Activated T-helper 2 cell treated with anti-CD3 and anti-CD28 coated beads, Interferon-gamma antibody, Interleukin-2, Interleukin-4, amounts not matched to agents 10 μg/mL and 5 μg/mL and 100 μg/mL, durations not matched to agents 14 hours and 24 hours and 36 hours (primary cell): ENCODE measurements at regions not wholly inside any gene's neighbourhood (a gene's known extent, or its start where the extent isn't known, plus 50 kb on each side); places are given as distances from the start of the nearest gene placed in this dataset.

Source experiments
- DNase-seq: peaks from one replicate; pipeline ENCODE4 v3.0.0; 2021; ENCODE audit warnings: low spot score
- H3K27ac Mint-ChIP-seq: one replicate; pipeline ENCODE4 v1.8.0; 2021; ENCODE audit warnings: mixed read lengths
- H3K27me3 Mint-ChIP-seq: one replicate; pipeline ENCODE4 v1.8.0; 2021; ENCODE audit warnings: low read depth, mixed read lengths
- H3K36me3 Mint-ChIP-seq: one replicate; pipeline ENCODE4 v1.8.0; 2021; ENCODE audit warnings: low read depth, mixed read lengths
- H3K4me1 Mint-ChIP-seq: one replicate; pipeline ENCODE4 v1.8.0; 2021; ENCODE audit warnings: low read depth, mixed read lengths
- H3K4me3 Mint-ChIP-seq: one replicate; pipeline ENCODE4 v1.8.0; 2021; ENCODE audit warnings: low read depth, mild to moderate bottlenecking, moderate library complexity, mixed read lengths
- H3K9me3 Mint-ChIP-seq: one replicate; pipeline ENCODE4 v1.8.0; 2021; ENCODE audit warnings: mixed read lengths
- intact Hi-C: fragments of 100-400 bp; cut with micrococcal nuclease; formaldehyde crosslinking; loops from one replicate; pipeline ENCODE4 v1.15.1; 2023

DNA sequence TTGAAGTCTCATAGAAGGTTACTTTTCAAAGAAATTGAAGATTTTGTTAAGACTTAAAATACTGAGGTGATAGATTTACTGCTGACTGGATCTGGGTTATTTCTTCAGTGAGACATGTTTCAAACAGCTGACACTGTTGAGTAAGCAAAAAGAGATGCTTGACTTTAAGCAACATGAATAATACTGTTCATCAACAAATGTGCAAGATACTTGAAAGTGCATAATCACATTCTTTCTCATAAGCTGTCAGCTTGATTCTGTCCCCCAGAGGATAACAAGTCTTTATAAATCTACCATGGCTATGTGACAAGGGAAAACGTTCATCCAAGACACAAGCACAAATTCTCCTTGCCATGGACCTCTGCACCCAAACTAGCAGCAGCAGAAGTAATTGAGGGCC is 260.1 kb upstream of the CDH18 start:
- H3K4me3 Mint-ChIP-seq: no peak overlapping the region
- H3K27ac Mint-ChIP-seq: no peak overlapping the region
- intact Hi-C loops: no loop called here
- no peaks in the 10 kb centered on the region for H3K4me1 Mint-ChIP-seq
- H3K36me3 Mint-ChIP-seq: no peaks in the 10 kb centered on the region
- peaks cover 24% of the 10 kb centered on the region for H3K9me3 Mint-ChIP-seq
- no peaks in the 10 kb centered on the region for H3K27me3 Mint-ChIP-seq
- no peak for DNase-seq

DNA sequence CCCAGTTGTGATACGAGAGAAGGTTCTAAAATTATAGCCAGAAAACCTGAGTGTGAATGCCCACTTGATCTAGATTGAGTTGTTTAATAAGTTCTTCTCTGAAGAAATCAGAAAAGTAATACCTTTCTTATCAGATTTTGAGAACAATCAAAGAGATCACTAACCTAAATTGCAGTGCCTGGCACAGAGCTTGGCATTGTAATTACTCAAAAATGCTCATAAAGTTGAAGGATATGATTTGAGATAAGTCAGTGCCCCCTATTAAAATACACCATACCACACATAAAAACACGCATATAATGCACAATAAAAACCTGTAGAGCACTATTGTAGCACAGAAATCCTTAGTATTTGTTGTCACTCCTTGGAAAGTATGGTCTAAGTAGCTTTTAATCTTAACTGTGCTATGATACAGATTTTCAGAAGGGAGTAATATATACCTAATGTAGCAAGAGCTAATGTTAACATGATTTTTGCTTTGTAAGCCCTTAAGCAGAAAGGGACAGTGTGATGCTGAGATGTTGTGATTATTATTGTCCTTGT is 257.5 kb upstream of the CDH18 start:
- Mint-ChIP-seq H3K4me3 (no peak overlapping the region), H3K27me3 (no peaks in the 10 kb centered on the region), H3K9me3 (peaks cover 18% of the 10 kb centered on the region), H3K27ac (no peak overlapping the region), H3K36me3 (no peaks in the 10 kb centered on the region), H3K4me1 (no peaks in the 10 kb centered on the region)
- no peak for DNase-seq
- intact Hi-C loops: no loop called here

- Mint-ChIP-seq H3K4me1 (no peaks in the 10 kb centered on the region), H3K27ac (no peak overlapping the region), H3K9me3 (peaks cover 11% of the 10 kb centered on the region), H3K4me3 (no peak overlapping the region), H3K27me3 (no peaks in the 10 kb centered on the region), H3K36me3 (no peaks in the 10 kb centered on the region)
- DNase-seq: no peak
- intact Hi-C loops: no loop called here
Observed at GRCh38 chr5:20241351-20241750, 253.4 kb upstream of the CDH18 start.

- Mint-ChIP-seq H3K4me1 (no peaks in the 10 kb centered on the region), H3K36me3 (no peaks in the 10 kb centered on the region), H3K27me3 (no peaks in the 10 kb centered on the region), H3K4me3 (no peak overlapping the region), H3K9me3 (peaks cover 46% of the 10 kb centered on the region), H3K27ac (no peak overlapping the region)
- intact Hi-C loops: no loop called here
- DNase-seq: no peak
Observed at GRCh38 chr5:20231040-20231439, 243.0 kb upstream of the CDH18 start.

DNA sequence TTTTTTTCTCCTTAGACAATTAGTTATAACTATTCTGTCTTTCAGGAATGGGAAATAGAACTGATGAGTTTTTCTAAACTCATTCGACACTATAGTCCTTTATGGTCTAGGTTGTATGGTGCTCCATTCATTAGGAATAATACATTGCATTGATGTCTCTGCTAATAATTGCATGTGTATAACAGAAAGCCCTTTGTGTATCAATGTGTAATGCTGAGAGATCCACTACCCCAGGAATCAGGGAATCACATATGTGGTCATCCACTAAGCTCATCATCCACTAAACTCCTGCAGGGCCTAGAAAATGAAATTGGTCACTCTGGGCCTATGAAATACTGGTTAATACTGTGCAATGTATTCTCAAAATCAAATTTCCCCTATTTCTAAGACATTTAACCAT is 242.0 kb upstream of the CDH18 start:
- no peaks in the 10 kb centered on the region for H3K36me3 Mint-ChIP-seq
- H3K9me3 Mint-ChIP-seq: peaks cover 51% of the 10 kb centered on the region
- H3K4me1 Mint-ChIP-seq: no peaks in the 10 kb centered on the region
- H3K27ac Mint-ChIP-seq: no peak overlapping the region
- no peak for DNase-seq
- no peak overlapping the region for H3K4me3 Mint-ChIP-seq
- intact Hi-C loops: no loop called here
- no peaks in the 10 kb centered on the region for H3K27me3 Mint-ChIP-seq

- intact Hi-C loops: no loop called here
- no peak overlapping the region for H3K27ac Mint-ChIP-seq
- H3K27me3 Mint-ChIP-seq: no peaks in the 10 kb centered on the region
- no peaks in the 10 kb centered on the region for H3K4me1 Mint-ChIP-seq
- H3K36me3 Mint-ChIP-seq: no peaks in the 10 kb centered on the region
- DNase-seq: no peak
- H3K9me3 Mint-ChIP-seq: peaks cover 54% of the 10 kb centered on the region
- no peak overlapping the region for H3K4me3 Mint-ChIP-seq
Observed at GRCh38 chr5:20229303-20230005, 241.5 kb upstream of the CDH18 start.

GRCh38 chr5:20224966-20225365 is 237.0 kb upstream of the CDH18 start:
- no peaks in the 10 kb centered on the region for H3K36me3 Mint-ChIP-seq
- H3K4me3 Mint-ChIP-seq: no peak overlapping the region
- no peaks in the 10 kb centered on the region for H3K4me1 Mint-ChIP-seq
- no peaks in the 10 kb centered on the region for H3K27me3 Mint-ChIP-seq
- H3K9me3 Mint-ChIP-seq: peaks cover 59% of the 10 kb centered on the region
- DNase-seq: no peak
- intact Hi-C loops: no loop called here
- H3K27ac Mint-ChIP-seq: no peak overlapping the region

- Mint-ChIP-seq H3K36me3 (no peaks in the 10 kb centered on the region), H3K27me3 (no peaks in the 10 kb centered on the region), H3K27ac (no peak overlapping the region), H3K4me1 (no peaks in the 10 kb centered on the region), H3K9me3 (peaks cover 64% of the 10 kb centered on the region), H3K4me3 (no peak overlapping the region)
- DNase-seq: no peak
- intact Hi-C loops: no loop called here
Observed at GRCh38 chr5:20224046-20224445, 236.0 kb upstream of the CDH18 start.

GRCh38 chr5:20223451-20223850 is 235.5 kb upstream of the CDH18 start:
- intact Hi-C loops: no loop called here
- Mint-ChIP-seq H3K36me3 (no peaks in the 10 kb centered on the region), H3K4me3 (no peak overlapping the region), H3K27ac (no peak overlapping the region), H3K27me3 (no peaks in the 10 kb centered on the region), H3K4me1 (no peaks in the 10 kb centered on the region), H3K9me3 (peaks cover 64% of the 10 kb centered on the region)
- DNase-seq: no peak

GRCh38 chr5:20215257-20215656 is 227.3 kb upstream of the CDH18 start:
- Mint-ChIP-seq H3K4me1 (no peaks in the 10 kb centered on the region), H3K9me3 (peaks cover 66% of the 10 kb centered on the region), H3K27me3 (no peaks in the 10 kb centered on the region), H3K27ac (no peak overlapping the region), H3K4me3 (no peak overlapping the region), H3K36me3 (no peaks in the 10 kb centered on the region)
- DNase-seq: no peak
- intact Hi-C loops: no loop called here

DNA sequence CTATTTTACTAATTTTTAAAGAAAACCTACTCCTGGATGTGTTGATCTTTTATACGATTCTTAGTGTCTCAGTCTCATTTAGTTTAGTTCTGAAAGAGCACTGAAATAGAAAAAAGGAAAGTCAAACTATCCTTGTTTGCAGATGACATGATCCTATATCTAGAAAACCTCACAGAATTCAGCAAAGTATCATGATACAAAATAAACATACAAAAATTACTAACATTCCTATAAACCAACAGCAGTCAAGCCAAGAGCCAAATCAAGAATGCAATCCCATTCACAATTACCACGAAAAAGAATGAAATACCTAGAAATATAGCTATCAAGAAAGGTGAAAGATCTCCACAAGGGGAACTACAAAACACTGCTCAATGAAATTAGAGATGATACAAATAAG is 225.8 kb upstream of the CDH18 start:
- no peaks in the 10 kb centered on the region for H3K4me1 Mint-ChIP-seq
- DNase-seq: no peak
- H3K27ac Mint-ChIP-seq: no peak overlapping the region
- H3K9me3 Mint-ChIP-seq: peaks cover 58% of the 10 kb centered on the region
- H3K4me3 Mint-ChIP-seq: no peak overlapping the region
- intact Hi-C loops: no loop called here
- H3K27me3 Mint-ChIP-seq: no peaks in the 10 kb centered on the region
- no peaks in the 10 kb centered on the region for H3K36me3 Mint-ChIP-seq

DNA sequence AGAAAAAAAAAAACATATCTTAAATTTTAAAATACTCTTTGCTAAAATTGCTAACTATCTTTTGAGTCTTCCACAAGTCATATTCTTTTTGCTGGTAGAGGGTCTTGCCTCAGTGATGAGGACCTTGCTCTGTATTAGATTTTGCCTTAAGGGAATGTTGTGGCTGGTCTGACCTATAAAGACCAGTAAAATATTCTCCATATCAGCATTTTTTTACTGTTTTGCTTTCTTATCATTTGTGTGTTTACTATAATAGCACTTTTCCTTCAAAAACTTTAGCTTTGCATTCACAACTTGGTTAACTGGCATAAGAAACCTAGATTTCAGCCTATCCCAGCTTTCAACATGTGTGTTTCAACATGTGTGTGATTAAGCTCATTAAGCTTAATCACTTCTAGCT is 224.7 kb upstream of the CDH18 start:
- Mint-ChIP-seq H3K4me3 (no peak overlapping the region), H3K27ac (no peak overlapping the region), H3K36me3 (no peaks in the 10 kb centered on the region), H3K9me3 (peaks cover 61% of the 10 kb centered on the region), H3K4me1 (no peaks in the 10 kb centered on the region), H3K27me3 (no peaks in the 10 kb centered on the region)
- intact Hi-C loops: no loop called here
- no peak for DNase-seq

DNA sequence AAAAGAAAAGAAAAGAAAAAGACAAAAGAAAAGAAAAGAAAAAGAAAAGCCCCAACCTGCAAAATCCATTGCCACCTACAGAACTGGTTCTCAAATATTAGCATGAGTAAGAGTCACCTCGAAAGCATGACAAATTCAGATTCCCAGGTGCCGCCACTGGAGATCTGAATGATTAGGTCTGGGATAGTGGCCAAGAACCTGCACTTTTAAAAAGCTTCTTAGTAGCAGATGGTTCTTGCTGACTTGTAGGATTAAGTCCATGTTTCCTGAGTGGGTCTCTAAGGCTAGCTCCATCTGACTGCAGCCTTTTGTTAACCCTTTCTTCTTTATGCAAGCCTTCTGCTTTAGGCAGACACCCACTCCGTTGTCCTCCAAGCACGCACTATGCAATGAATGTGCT is 178.5 kb upstream of the CDH18 start:
- Mint-ChIP-seq H3K27me3 (no peaks in the 10 kb centered on the region), H3K4me1 (no peaks in the 10 kb centered on the region), H3K4me3 (no peak overlapping the region), H3K9me3 (peaks cover 20% of the 10 kb centered on the region), H3K27ac (no peak overlapping the region), H3K36me3 (no peaks in the 10 kb centered on the region)
- intact Hi-C loops: no loop called here
- DNase-seq: no peak

DNA sequence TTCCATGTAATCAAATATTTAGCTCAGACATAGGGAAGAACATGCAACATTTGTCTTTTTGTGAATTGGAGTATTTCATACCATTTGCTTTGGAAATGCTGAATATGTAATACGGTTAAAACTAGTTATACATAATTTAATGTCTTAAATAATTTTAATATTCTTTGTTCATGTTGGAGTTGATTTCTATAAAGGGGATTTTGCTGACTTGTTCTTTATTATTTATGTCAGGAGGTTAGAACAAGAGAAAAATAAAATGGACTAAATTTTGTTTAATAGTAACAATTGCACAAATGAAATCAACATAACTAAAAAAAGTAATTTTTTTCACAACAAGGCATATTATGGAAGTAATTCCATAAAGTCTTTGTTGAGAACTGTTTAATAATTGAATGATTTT is 170.0 kb upstream of the CDH18 start:
- Mint-ChIP-seq H3K4me3 (no peak overlapping the region), H3K4me1 (no peaks in the 10 kb centered on the region), H3K27me3 (no peaks in the 10 kb centered on the region), H3K36me3 (no peaks in the 10 kb centered on the region), H3K27ac (no peak overlapping the region), H3K9me3 (peaks cover 33% of the 10 kb centered on the region)
- DNase-seq: no peak
- intact Hi-C loops: no loop called here
